ENCODE measurements at regions not wholly inside any gene's neighbourhood (a gene's known extent, or its start where the extent isn't known, plus 50 kb on each side); places are given as distances from the start of the nearest gene placed in this dataset.

DNA sequence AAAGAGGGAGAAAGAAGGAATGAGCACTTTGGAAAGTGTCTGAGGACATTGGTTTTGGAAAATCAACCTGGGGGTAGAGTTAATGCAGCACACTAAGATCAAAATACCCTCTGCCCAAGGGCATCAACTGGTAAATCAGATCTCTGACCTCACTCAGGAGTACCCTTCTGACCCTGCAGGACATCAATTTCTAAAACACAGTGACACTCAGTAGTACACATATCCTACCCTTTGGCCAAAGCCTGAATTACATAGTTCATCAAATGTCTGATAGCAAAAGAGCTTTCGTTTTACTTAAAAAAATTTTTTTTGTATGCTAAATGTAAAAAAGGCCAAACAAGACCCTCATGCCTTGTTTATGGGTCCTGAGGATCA is 118.4 kb upstream of the CTNNA2 start:
- Histone ChIP-seq H3K79me2 (ENCODE audit: low read depth) (no peaks in the 10 kb centered on the region), H3K36me3 (ENCODE audit: low read depth) (no peaks in the 10 kb centered on the region), H3K9me2 (ENCODE audit: insufficient read depth) (no peaks in the 10 kb centered on the region), H3F3A (ENCODE audit: insufficient read depth, low read depth) (no peaks in the 10 kb centered on the region), H3K4me1 (replicated peaks; ENCODE audit: insufficient read depth) (no peaks in the 10 kb centered on the region), H4K20me1 (ENCODE audit: insufficient read depth) (no peaks in the 10 kb centered on the region; the same call in 1 of the 2 replicates), H2AFZ (no peak overlapping the region), H3K4me3 (no peak overlapping the region), H3K27me3 (ENCODE audit: insufficient read depth, low read depth) (no peaks in the 10 kb centered on the region), H3K9me3 (ENCODE audit: insufficient read depth, low read depth) (no peaks in the 10 kb centered on the region), H3K27ac (no peak overlapping the region), H3K4me2 (no peak overlapping the region)
- no TSS peak for BruUV-seq (replicated peaks)
- CTCF ChIA-PET, result no interaction called here
- intact Hi-C loops (cut with micrococcal nuclease; ENCODE audit: unreplicated experiment), result no loop called here
- no peak for DNase-seq
- POLR2A ChIA-PET (ENCODE audit: unreplicated experiment), result no interaction called here
- TF ChIP-seq EZH2 (IDR thresholded peaks at IDR 0.05; ENCODE audit: low read depth), result no peak
- TF ChIP-seq, protein P1, sequence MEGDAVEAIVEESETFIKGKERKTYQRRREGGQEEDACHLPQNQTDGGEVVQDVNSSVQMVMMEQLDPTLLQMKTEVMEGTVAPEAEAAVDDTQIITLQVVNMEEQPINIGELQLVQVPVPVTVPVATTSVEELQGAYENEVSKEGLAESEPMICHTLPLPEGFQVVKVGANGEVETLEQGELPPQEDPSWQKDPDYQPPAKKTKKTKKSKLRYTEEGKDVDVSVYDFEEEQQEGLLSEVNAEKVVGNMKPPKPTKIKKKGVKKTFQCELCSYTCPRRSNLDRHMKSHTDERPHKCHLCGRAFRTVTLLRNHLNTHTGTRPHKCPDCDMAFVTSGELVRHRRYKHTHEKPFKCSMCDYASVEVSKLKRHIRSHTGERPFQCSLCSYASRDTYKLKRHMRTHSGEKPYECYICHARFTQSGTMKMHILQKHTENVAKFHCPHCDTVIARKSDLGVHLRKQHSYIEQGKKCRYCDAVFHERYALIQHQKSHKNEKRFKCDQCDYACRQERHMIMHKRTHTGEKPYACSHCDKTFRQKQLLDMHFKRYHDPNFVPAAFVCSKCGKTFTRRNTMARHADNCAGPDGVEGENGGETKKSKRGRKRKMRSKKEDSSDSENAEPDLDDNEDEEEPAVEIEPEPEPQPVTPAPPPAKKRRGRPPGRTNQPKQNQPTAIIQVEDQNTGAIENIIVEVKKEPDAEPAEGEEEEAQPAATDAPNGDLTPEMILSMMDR (conservative IDR thresholded peaks at IDR 0.05), result no peak

DNA sequence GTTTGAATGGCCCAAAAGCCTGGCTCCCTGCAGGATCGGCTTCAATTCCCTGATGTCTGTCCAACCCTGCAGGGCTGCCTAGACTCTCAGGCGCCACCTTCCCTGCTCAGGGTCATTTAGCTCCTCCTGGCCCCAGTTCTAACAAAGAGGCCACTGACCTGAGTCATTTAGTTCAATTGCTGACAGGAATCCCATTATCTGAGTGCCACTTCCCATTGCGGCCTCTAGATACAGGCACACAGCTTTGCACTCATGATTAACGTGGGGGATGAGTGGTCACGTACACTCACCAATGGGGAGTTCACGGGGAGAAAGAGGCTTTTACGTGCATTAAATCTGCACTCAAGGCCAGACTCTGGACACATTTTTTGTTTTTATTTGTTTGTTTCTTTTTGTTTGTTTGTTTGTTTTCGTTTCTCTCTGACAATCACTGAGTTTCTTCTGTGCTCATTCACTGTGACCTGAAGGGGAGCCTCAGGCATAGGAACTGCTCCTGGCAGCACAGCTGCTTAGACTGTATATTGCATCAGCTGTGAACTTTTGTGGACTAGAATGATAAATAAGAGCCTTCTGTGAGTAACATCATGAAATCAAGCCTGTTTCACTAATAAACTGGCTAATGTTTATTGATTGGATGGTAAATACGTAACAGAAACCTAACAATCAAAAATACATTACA is 118.9 kb upstream of the CTNNA2 start:
- H3K36me3 ChIP-seq (ENCODE audit: low read depth), result no peaks in the 10 kb centered on the region
- no peak overlapping the region for H3K27ac ChIP-seq
- H3K9me3 ChIP-seq (ENCODE audit: insufficient read depth, low read depth), result no peaks in the 10 kb centered on the region
- DNase-seq, result no peak
- no peaks in the 10 kb centered on the region for H3K27me3 ChIP-seq (ENCODE audit: insufficient read depth, low read depth)
- ChIA-PET CTCF (no interaction called here), POLR2A (ENCODE audit: unreplicated experiment) (interaction anchor here (0.6 kb wide), 1 partner anchor 1702 kb away, joined by 8 read pairs; no protein-coding TSS in a partner anchor)
- no peaks in the 10 kb centered on the region; the same call in 1 of the 2 replicates for H4K20me1 ChIP-seq (ENCODE audit: insufficient read depth)
- no peak for TF ChIP-seq EZH2 (IDR thresholded peaks at IDR 0.05; ENCODE audit: low read depth)
- TF ChIP-seq, protein P1 (conservative IDR thresholded peaks at IDR 0.05), result no peak
- H3K79me2 ChIP-seq (ENCODE audit: low read depth), result no peaks in the 10 kb centered on the region
- H3K4me2 ChIP-seq, result no peak overlapping the region
- intact Hi-C loops (cut with micrococcal nuclease; ENCODE audit: unreplicated experiment), result no loop called here
- H3K9me2 ChIP-seq (ENCODE audit: insufficient read depth), result no peaks in the 10 kb centered on the region
- no peak overlapping the region for H3K4me3 ChIP-seq
- H3F3A ChIP-seq (ENCODE audit: insufficient read depth, low read depth), result no peaks in the 10 kb centered on the region
- no peak overlapping the region for H2AFZ ChIP-seq
- no peaks in the 10 kb centered on the region for H3K4me1 ChIP-seq (replicated peaks; ENCODE audit: insufficient read depth)
- BruUV-seq (replicated peaks), result no TSS peak

- no peaks in the 10 kb centered on the region for H3K9me3 ChIP-seq (ENCODE audit: insufficient read depth, low read depth)
- TF ChIP-seq, protein P1 (conservative IDR thresholded peaks at IDR 0.05), result no peak
- TF ChIP-seq EZH2 (IDR thresholded peaks at IDR 0.05; ENCODE audit: low read depth), result no peak
- POLR2A ChIA-PET (ENCODE audit: unreplicated experiment), result interaction anchor here (0.6 kb wide), 1 partner anchor 1703 kb away, joined by 8 read pairs; no protein-coding TSS in a partner anchor
- no TSS peak for BruUV-seq (replicated peaks)
- H2AFZ ChIP-seq, result no peak overlapping the region
- H3K27ac ChIP-seq, result no peak overlapping the region
- no peak overlapping the region for H3K4me2 ChIP-seq
- DNase-seq, result no peak
- no peaks in the 10 kb centered on the region for H3K36me3 ChIP-seq (ENCODE audit: low read depth)
- no peaks in the 10 kb centered on the region for H3K4me1 ChIP-seq (replicated peaks; ENCODE audit: insufficient read depth)
- no peaks in the 10 kb centered on the region; the same call in 1 of the 2 replicates for H4K20me1 ChIP-seq (ENCODE audit: insufficient read depth)
- intact Hi-C loops (cut with micrococcal nuclease; ENCODE audit: unreplicated experiment), result no loop called here
- no peaks in the 10 kb centered on the region for H3K9me2 ChIP-seq (ENCODE audit: insufficient read depth)
- H3K79me2 ChIP-seq (ENCODE audit: low read depth), result no peaks in the 10 kb centered on the region
- no peaks in the 10 kb centered on the region for H3F3A ChIP-seq (ENCODE audit: insufficient read depth, low read depth)
- no peaks in the 10 kb centered on the region for H3K27me3 ChIP-seq (ENCODE audit: insufficient read depth, low read depth)
- H3K4me3 ChIP-seq, result no peak overlapping the region
- CTCF ChIA-PET, result no interaction called here
Measured at GRCh38 chr2:79393107-79393685, 119.7 kb upstream of the CTNNA2 start.

Data from PC-9 (cell line).